Cardiac muscle cell (in vitro differentiated cells and primary cell): ENCODE measurements at regions not wholly inside any gene's neighbourhood (a gene's known extent, or its start where the extent isn't known, plus 50 kb on each side); places are given as distances from the start of the nearest gene placed in this dataset.

Source experiments
- DNase-seq, 2 donors: peaks; one replicate each; pipeline versions ENCODE4 v3.0.0 to v3.0.0-alpha.2; 2010 to 2017; ENCODE audit warnings: low read depth in 1 of 2, low spot score in 1 of 2
- H3K27ac ChIP-seq: fragments of 200-600 bp; sonication (generic); 2 replicates; pipeline ENCODE4 v1.5.1; 2016
- H3K27me3 ChIP-seq: fragments of 200-600 bp; sonication (generic); 2 replicates; pipeline ENCODE4 v1.6.0; 2016; ENCODE audit warnings: control low read depth
- H3K36me3 ChIP-seq: fragments of 200-600 bp; sonication (generic); 2 replicates; pipeline ENCODE4 v1.5.1; 2016; ENCODE audit warnings: control low read depth
- H3K4me1 ChIP-seq: fragments of 200-600 bp; sonication (generic); 2 replicates; pipeline ENCODE4 v1.8.1; 2017; ENCODE audit warnings: low read depth, mild to moderate bottlenecking, mixed run types
- H3K4me3 ChIP-seq: fragments of 200-600 bp; sonication (generic); 2 replicates; pipeline ENCODE4 v1.5.1; 2016; ENCODE audit warnings: mild to moderate bottlenecking
- H3K9me3 ChIP-seq: fragments of 200-600 bp; sonication (generic); 2 replicates; pipeline ENCODE4 v1.5.1; 2017; ENCODE audit warnings: low read depth, mild to moderate bottlenecking, control low read depth
- CTCF ChIP-seq: IDR thresholded peaks from 2 replicates; pipeline ENCODE4 v1.5.1; 2012; ENCODE audit warnings: low read depth, mild to moderate bottlenecking, low read length

DNA sequence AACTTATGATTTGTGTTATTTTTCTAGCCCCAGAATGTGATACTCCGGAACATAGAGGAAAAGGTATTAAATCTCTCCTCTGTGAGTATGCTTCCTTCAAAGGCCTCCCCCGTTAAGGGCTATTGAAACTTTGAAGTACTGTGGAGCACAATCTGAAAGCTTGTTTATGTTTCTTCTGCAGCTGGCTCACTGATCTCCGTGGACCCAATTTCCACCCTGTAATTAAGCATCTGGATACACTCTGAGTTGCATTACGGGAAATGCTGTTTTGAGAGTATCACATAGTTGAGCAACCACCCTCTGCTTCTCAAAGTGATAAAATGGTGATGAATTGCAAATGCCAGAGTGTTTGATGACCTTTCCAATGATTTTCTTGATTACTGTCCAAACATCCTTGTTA is 296.8 kb upstream of the PABPC5 start:
- H3K4me1 ChIP-seq, result no peaks in the 10 kb centered on the region
- no peak overlapping the region for H3K27ac ChIP-seq
- no peaks in the 10 kb centered on the region for H3K9me3 ChIP-seq
- H3K4me3 ChIP-seq, result no peak overlapping the region
- TF ChIP-seq CTCF, result no peak
- no peaks in the 10 kb centered on the region for H3K36me3 ChIP-seq
- H3K27me3 ChIP-seq, result no peaks in the 10 kb centered on the region
- DNase-seq, result no peak
